Right renal pelvis (tissue), 4 donors: ENCODE measurements at regions not wholly inside any gene's neighbourhood (a gene's known extent, or its start where the extent isn't known, plus 50 kb on each side); places are given as distances from the start of the nearest gene placed in this dataset.
"Not testable (repeated sequence)": the region's sequence is repeated elsewhere in the genome, so short reads cannot be mapped to it uniquely, and the experiment has no call there.

Experiments
- DNase-seq, 4 donors: peaks; one replicate each; pipeline ENCODE4 v3.0.0-alpha.2; 2013; ENCODE audit warnings: low read depth in 4 of 4, low spot score in 3 of 4, missing footprints in 1 of 4

GRCh38 chr16:10312784-10313724 lies 72.8 kb upstream of the ATF7IP2 start:
- DNase-seq: no peak

GRCh38 chr16:10314317-10314716 lies 71.5 kb upstream of the ATF7IP2 start:
- DNase-seq: no peak

- no peak for DNase-seq
These were observed 71.0 kb upstream of the ATF7IP2 start for GRCh38 chr16:10314811-10315210.

GRCh38 chr16:10317425-10318001 lies 68.3 kb upstream of the ATF7IP2 start:
- no peak for DNase-seq

- DNase-seq: no peak
These were observed 66.9 kb upstream of the ATF7IP2 start for GRCh38 chr16:10318798-10319500.

- DNase-seq: no peak
These were observed 64.2 kb upstream of the ATF7IP2 start for GRCh38 chr16:10321407-10322387.

- no peak for DNase-seq
These were observed 62.9 kb upstream of the ATF7IP2 start for GRCh38 chr16:10322723-10323527.

GRCh38 chr16:10323528-10323869 lies 62.4 kb upstream of the ATF7IP2 start:
- no peak for DNase-seq

- no peak for DNase-seq
These were observed 61.7 kb upstream of the ATF7IP2 start for GRCh38 chr16:10324210-10324609.

- DNase-seq: no peak
These were observed 59.9 kb upstream of the ATF7IP2 start for GRCh38 chr16:10325783-10326543.

GRCh38 chr16:10326647-10327046 lies 59.2 kb upstream of the ATF7IP2 start:
- DNase-seq: no peak

- DNase-seq: not testable (repeated sequence)
These were observed 57.6 kb upstream of the ATF7IP2 start for GRCh38 chr16:10328291-10328690.

GRCh38 chr16:10332241-10332640 lies 53.6 kb upstream of the ATF7IP2 start:
- DNase-seq: no peak

- DNase-seq: no peak
These were observed 53.1 kb upstream of the ATF7IP2 start for GRCh38 chr16:10332775-10333174.

- no peak for DNase-seq
These were observed 52.4 kb upstream of the ATF7IP2 start for GRCh38 chr16:10333321-10334032.

GRCh38 chr16:10335681-10336080 lies 50.2 kb upstream of the ATF7IP2 start:
- no peak for DNase-seq
